ENCODE measurements at regions not wholly inside any gene's neighbourhood (a gene's known extent, or its start where the extent isn't known, plus 50 kb on each side); places are given as distances from the start of the nearest gene placed in this dataset.

DNA sequence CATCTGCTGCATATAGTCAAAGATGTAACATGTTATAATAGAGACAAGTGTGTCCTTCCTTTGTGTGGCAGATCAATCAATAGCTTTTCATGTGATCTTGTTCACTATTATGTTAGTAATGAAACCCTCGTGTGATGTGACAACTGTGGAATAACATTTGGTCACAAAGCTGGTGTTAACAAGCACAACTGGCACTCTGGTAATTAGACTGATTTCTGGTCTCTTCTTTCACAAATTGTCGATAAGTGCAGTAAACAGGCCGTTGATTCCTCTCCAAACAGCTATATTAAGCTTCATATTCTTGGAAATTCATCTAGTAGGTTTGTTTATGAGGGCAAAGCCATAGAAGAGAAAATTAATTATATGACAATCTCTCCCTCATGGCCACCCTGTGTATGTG is 616.7 kb upstream of the PTBP2 start:
- WGBS (ENCODE audit: low lambda C conversion rate), result 0% methylated on average over 3 of the region's 3 CpGs
- no peak overlapping the region for H3K27ac ChIP-seq (ENCODE audit: extremely low read length, insufficient read depth, low read length)
- no peak for TF ChIP-seq FOXC1 (CRISPR knock-in tag; IDR thresholded peaks at IDR 0.05; ENCODE audit: borderline replicate concordance)
- H3K4me1 ChIP-seq (ENCODE audit: insufficient read depth, low read length), result no peaks in the 10 kb centered on the region
- no TSS peak for BruUV-seq (replicated peaks)
- H3K4me3 ChIP-seq (replicated peaks in 1 of 3; ENCODE audit: insufficient read depth in 1 of 3, low read depth in 2 of 3, low read length in 3 of 3), result no peak overlapping the region
- H3K79me2 ChIP-seq (ENCODE audit: insufficient read depth, low read length), result no peaks in the 10 kb centered on the region
- in situ Hi-C loops (cut with HindIII; ENCODE audit: extremely low pct_ligation_motif_present, low pct_unique_long_range_greater_than_20kb), result no loop called here
- no peaks in the 10 kb centered on the region for H3K27me3 ChIP-seq (ENCODE audit: control insufficient read depth in 1 of 2, insufficient read depth in 2 of 2, low read length in 2 of 2)
- no peak overlapping the region for H3K4me2 ChIP-seq (ENCODE audit: low read depth, low read length)
- H3K9ac ChIP-seq (ENCODE audit: insufficient read depth, low read depth, low read length), result no peak overlapping the region
- ATAC-seq (no peak), FAIRE-seq (no peak), DNase-seq (ENCODE audit: low spot score) (no peak)
- intact Hi-C loops (cut with micrococcal nuclease; ENCODE audit: unreplicated experiment), result no loop called here
- POLR2A ChIA-PET, result no interaction called here
- H3K36me3 ChIP-seq (replicated peaks in 1 of 2; ENCODE audit: control insufficient read depth in 1 of 2, insufficient read depth in 2 of 2, low read length in 2 of 2), result no peaks in the 10 kb centered on the region
- H3K9me3 ChIP-seq (ENCODE audit: low read length), result no peaks in the 10 kb centered on the region
- CTCF ChIA-PET (ENCODE audit: low intra/inter-chr PET ratio, low total read pairs), result no interaction called here
- H4K20me1 ChIP-seq (ENCODE audit: insufficient read depth, low read length), result no peaks in the 10 kb centered on the region
- no peak overlapping the region for H2AFZ ChIP-seq (ENCODE audit: low read length)

DNA sequence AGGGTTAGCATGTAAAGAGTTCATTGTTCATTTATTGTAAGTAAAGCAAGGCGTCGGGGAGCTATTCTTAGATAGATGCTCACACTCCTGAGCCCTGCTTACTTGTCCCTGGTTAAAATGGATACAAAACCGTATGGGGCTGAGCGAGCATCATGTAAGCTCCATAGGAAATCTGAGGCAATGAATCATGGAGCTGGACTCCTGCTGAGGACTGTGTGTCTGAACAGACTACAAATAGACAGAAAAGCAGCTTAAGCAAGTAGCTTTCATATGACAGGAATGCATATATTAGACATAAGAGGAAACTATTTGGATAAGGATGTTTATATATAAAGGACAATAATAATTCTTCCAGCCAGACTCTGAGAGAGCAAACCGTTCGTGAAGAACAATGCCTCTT is 604.9 kb upstream of the PTBP2 start:
- Histone ChIP-seq H3K4me3 (replicated peaks in 1 of 3; ENCODE audit: insufficient read depth in 1 of 3, low read depth in 2 of 3, low read length in 3 of 3) (no peak overlapping the region), H3K4me1 (ENCODE audit: insufficient read depth, low read length) (no peaks in the 10 kb centered on the region), H3K36me3 (replicated peaks in 1 of 2; ENCODE audit: control insufficient read depth in 1 of 2, insufficient read depth in 2 of 2, low read length in 2 of 2) (no peaks in the 10 kb centered on the region), H3K4me2 (ENCODE audit: low read depth, low read length) (no peak overlapping the region), H3K27ac (ENCODE audit: extremely low read length, insufficient read depth, low read length) (no peak overlapping the region), H3K9me3 (ENCODE audit: low read length) (no peaks in the 10 kb centered on the region), H3K9ac (ENCODE audit: insufficient read depth, low read depth, low read length) (no peak overlapping the region), H2AFZ (ENCODE audit: low read length) (no peak overlapping the region), H4K20me1 (ENCODE audit: insufficient read depth, low read length) (no peaks in the 10 kb centered on the region), H3K27me3 (ENCODE audit: control insufficient read depth in 1 of 2, insufficient read depth in 2 of 2, low read length in 2 of 2) (no peaks in the 10 kb centered on the region), H3K79me2 (ENCODE audit: insufficient read depth, low read length) (no peaks in the 10 kb centered on the region)
- ATAC-seq (no peak), FAIRE-seq (no peak), DNase-seq (ENCODE audit: low spot score) (no peak)
- no TSS peak for BruUV-seq (replicated peaks)
- intact Hi-C loops (cut with micrococcal nuclease; ENCODE audit: unreplicated experiment), result no loop called here
- POLR2A ChIA-PET, result no interaction called here
- in situ Hi-C loops (cut with HindIII; ENCODE audit: extremely low pct_ligation_motif_present, low pct_unique_long_range_greater_than_20kb), result no loop called here
- CTCF ChIA-PET (ENCODE audit: low intra/inter-chr PET ratio, low total read pairs), result no interaction called here
- under 1% methylated on average over 6 of the region's 6 CpGs for WGBS (ENCODE audit: low lambda C conversion rate)
- TF ChIP-seq DR1 (CRISPR knock-in tag; IDR thresholded peaks at IDR 0.05) (no peak), ZBTB3 (CRISPR knock-in tag; IDR thresholded peaks at IDR 0.05; ENCODE audit: borderline replicate concordance, low read depth) (no peak), KMT2A (CRISPR knock-in tag; IDR thresholded peaks at IDR 0.05) (no peak), ZNF12 (CRISPR knock-in tag; IDR thresholded peaks at IDR 0.05) (no peak), PHF8 (CRISPR knock-in tag; IDR thresholded peaks at IDR 0.05) (no peak), MIXL1 (CRISPR knock-in tag; IDR thresholded peaks at IDR 0.05) (no peak)
- TF ChIP-seq, protein P1, sequence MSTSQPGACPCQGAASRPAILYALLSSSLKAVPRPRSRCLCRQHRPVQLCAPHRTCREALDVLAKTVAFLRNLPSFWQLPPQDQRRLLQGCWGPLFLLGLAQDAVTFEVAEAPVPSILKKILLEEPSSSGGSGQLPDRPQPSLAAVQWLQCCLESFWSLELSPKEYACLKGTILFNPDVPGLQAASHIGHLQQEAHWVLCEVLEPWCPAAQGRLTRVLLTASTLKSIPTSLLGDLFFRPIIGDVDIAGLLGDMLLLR (CRISPR knock-in tag; IDR thresholded peaks at IDR 0.05), result no peak
- TF ChIP-seq, protein P2, sequence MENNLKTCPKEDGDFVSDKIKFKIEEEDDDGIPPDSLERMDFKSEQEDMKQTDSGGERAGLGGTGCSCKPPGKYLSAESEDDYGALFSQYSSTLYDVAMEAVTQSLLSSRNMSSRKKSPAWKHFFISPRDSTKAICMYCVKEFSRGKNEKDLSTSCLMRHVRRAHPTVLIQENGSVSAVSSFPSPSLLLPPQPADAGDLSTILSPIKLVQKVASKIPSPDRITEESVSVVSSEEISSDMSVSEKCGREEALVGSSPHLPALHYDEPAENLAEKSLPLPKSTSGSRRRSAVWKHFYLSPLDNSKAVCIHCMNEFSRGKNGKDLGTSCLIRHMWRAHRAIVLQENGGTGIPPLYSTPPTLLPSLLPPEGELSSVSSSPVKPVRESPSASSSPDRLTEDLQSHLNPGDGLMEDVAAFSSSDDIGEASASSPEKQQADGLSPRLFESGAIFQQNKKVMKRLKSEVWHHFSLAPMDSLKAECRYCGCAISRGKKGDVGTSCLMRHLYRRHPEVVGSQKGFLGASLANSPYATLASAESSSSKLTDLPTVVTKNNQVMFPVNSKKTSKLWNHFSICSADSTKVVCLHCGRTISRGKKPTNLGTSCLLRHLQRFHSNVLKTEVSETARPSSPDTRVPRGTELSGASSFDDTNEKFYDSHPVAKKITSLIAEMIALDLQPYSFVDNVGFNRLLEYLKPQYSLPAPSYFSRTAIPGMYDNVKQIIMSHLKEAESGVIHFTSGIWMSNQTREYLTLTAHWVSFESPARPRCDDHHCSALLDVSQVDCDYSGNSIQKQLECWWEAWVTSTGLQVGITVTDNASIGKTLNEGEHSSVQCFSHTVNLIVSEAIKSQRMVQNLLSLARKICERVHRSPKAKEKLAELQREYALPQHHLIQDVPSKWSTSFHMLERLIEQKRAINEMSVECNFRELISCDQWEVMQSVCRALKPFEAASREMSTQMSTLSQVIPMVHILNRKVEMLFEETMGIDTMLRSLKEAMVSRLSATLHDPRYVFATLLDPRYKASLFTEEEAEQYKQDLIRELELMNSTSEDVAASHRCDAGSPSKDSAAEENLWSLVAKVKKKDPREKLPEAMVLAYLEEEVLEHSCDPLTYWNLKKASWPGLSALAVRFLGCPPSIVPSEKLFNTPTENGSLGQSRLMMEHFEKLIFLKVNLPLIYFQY (CRISPR knock-in tag; IDR thresholded peaks at IDR 0.05; ENCODE audit: borderline replicate concordance), result no peak
- TF ChIP-seq, protein P3, sequence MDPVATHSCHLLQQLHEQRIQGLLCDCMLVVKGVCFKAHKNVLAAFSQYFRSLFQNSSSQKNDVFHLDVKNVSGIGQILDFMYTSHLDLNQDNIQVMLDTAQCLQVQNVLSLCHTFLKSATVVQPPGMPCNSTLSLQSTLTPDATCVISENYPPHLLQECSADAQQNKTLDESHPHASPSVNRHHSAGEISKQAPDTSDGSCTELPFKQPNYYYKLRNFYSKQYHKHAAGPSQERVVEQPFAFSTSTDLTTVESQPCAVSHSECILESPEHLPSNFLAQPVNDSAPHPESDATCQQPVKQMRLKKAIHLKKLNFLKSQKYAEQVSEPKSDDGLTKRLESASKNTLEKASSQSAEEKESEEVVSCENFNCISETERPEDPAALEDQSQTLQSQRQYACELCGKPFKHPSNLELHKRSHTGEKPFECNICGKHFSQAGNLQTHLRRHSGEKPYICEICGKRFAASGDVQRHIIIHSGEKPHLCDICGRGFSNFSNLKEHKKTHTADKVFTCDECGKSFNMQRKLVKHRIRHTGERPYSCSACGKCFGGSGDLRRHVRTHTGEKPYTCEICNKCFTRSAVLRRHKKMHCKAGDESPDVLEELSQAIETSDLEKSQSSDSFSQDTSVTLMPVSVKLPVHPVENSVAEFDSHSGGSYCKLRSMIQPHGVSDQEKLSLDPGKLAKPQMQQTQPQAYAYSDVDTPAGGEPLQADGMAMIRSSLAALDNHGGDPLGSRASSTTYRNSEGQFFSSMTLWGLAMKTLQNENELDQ (CRISPR knock-in tag; IDR thresholded peaks at IDR 0.05; ENCODE audit: borderline replicate concordance), result no peak
- TF ChIP-seq, protein P4, sequence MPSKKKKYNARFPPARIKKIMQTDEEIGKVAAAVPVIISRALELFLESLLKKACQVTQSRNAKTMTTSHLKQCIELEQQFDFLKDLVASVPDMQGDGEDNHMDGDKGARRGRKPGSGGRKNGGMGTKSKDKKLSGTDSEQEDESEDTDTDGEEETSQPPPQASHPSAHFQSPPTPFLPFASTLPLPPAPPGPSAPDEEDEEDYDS (CRISPR knock-in tag; IDR thresholded peaks at IDR 0.05), result no peak
